ENCODE measurements at regions not wholly inside any gene's neighbourhood (a gene's known extent, or its start where the extent isn't known, plus 50 kb on each side); places are given as distances from the start of the nearest gene placed in this dataset.

- H3K4me1 ChIP-seq (ENCODE audit: control insufficient read depth in 4 of 4, insufficient read depth in 4 of 4, low read length in 3 of 4), result no peaks in the 10 kb centered on the region
- no peaks in the 10 kb centered on the region for H3K27me3 ChIP-seq (ENCODE audit: control insufficient read depth in 4 of 4, insufficient read depth in 4 of 4, low read length in 3 of 4)
- 97% methylated on average over 1 of the region's 1 CpG for whole genome bisulfite sequencing
- DNase-seq (ENCODE audit: low spot score), result no peak
- no peak overlapping the region for H3K9ac ChIP-seq (ENCODE audit: low read depth in 1 of 2, low read length in 2 of 2)
- no peaks in the 10 kb centered on the region for H3K36me3 ChIP-seq (ENCODE audit: control insufficient read depth in 4 of 4, insufficient read depth in 3 of 4, low read depth in 1 of 4, low read length in 3 of 4)
- H3K27ac ChIP-seq (ENCODE audit: low read depth in 1 of 2, low read length in 2 of 2), result no peak overlapping the region
- no peak for TF ChIP-seq RXRA (IDR thresholded peaks at IDR 0.05)
- no peak for TF ChIP-seq JUND (IDR thresholded peaks at IDR 0.05)
- no peak for TF ChIP-seq HNF4A (conservative IDR thresholded peaks at IDR 0.05)
- no peak overlapping the region for H3K4me3 ChIP-seq (ENCODE audit: low read depth in 1 of 3, low read length in 3 of 3)
- H3K9me3 ChIP-seq (ENCODE audit: control insufficient read depth in 4 of 4, low read length in 3 of 4), result no peaks in the 10 kb centered on the region
Measured at GRCh38 chr5:106677057-106677456, 993.7 kb downstream of the EFNA5 start.

GRCh38 chr5:106675687-106676086 is 995.0 kb downstream of the EFNA5 start:
- Histone ChIP-seq H3K9me3 (ENCODE audit: control insufficient read depth in 4 of 4, low read length in 3 of 4) (no peaks in the 10 kb centered on the region), H3K9ac (ENCODE audit: low read depth in 1 of 2, low read length in 2 of 2) (no peak overlapping the region), H3K27me3 (ENCODE audit: control insufficient read depth in 4 of 4, insufficient read depth in 4 of 4, low read length in 3 of 4) (no peaks in the 10 kb centered on the region), H3K4me1 (ENCODE audit: control insufficient read depth in 4 of 4, insufficient read depth in 4 of 4, low read length in 3 of 4) (no peaks in the 10 kb centered on the region), H3K27ac (ENCODE audit: low read depth in 1 of 2, low read length in 2 of 2) (no peak overlapping the region), H3K4me3 (ENCODE audit: low read depth in 1 of 3, low read length in 3 of 3) (no peak overlapping the region), H3K36me3 (ENCODE audit: control insufficient read depth in 4 of 4, insufficient read depth in 3 of 4, low read depth in 1 of 4, low read length in 3 of 4) (no peaks in the 10 kb centered on the region)
- DNase-seq (ENCODE audit: low spot score), result no peak
- no peak for TF ChIP-seq FOXA2 (IDR thresholded peaks at IDR 0.05)
- TF ChIP-seq RAD21 (IDR thresholded peaks at IDR 0.05), result no peak
- TF ChIP-seq TAF1 (conservative IDR thresholded peaks at IDR 0.05), result no peak
- TF ChIP-seq ZBTB33 (IDR thresholded peaks at IDR 0.05), result no peak
- no peak for TF ChIP-seq JUND (IDR thresholded peaks at IDR 0.05)
- no peak for TF ChIP-seq HNF4A (conservative IDR thresholded peaks at IDR 0.05)
- TF ChIP-seq HNF4G (IDR thresholded peaks at IDR 0.05), result no peak
- no peak for TF ChIP-seq ATF3 (IDR thresholded peaks at IDR 0.05)
- TF ChIP-seq SP1 (IDR thresholded peaks at IDR 0.05), result no peak
- TF ChIP-seq RXRA (IDR thresholded peaks at IDR 0.05), result no peak
- TF ChIP-seq EGR1 (IDR thresholded peaks at IDR 0.05; ENCODE audit: low read depth in 2 of 2), result no peak
- TF ChIP-seq REST (IDR thresholded peaks at IDR 0.05), result no peak
- TF ChIP-seq CTCF (IDR thresholded peaks at IDR 0.05; ENCODE audit: low read depth, low read length, missing input control), result no peak
- no peak for TF ChIP-seq MAX (IDR thresholded peaks at IDR 0.05)
- no peak for TF ChIP-seq NR2F2 (IDR thresholded peaks at IDR 0.05)
- no peak for TF ChIP-seq FOXA1 (IDR thresholded peaks at IDR 0.05)
- no peak for TF ChIP-seq YY1 (IDR thresholded peaks at IDR 0.05)
- TF ChIP-seq GABPA (IDR thresholded peaks at IDR 0.05 in 1 of 2, conservative IDR thresholded peaks at IDR 0.05 in 1 of 2), result no peak
- 13% methylated on average over 1 of the region's 1 CpG for whole genome bisulfite sequencing

Data from liver (tissue), 8 donors.